Endothelial cell of umbilical vein (primary cell): ENCODE measurements at regions not wholly inside any gene's neighbourhood (a gene's known extent, or its start where the extent isn't known, plus 50 kb on each side); places are given as distances from the start of the nearest gene placed in this dataset.

Experiments
- CTCF ChIP-seq, 2 donors: IDR thresholded peaks; 1 replicate in 1 of 2; 2 replicates in 1 of 2; pipeline ENCODE4 v1.5.1; 2011; ENCODE audit warnings: low read length in 2 of 2, mild to moderate bottlenecking in 2 of 2, moderate library complexity in 2 of 2, control low read depth in 1 of 2, inconsistent platforms in 1 of 2, low read depth in 1 of 2; ENCODE audit not compliant: insufficient read depth in 1 of 2; ENCODE audit errors: extremely low read depth in 1 of 2
- EZH2 ChIP-seq: IDR thresholded peaks from 2 replicates; pipeline ENCODE4 v1.6.1; 2012; ENCODE audit warnings: borderline replicate concordance, low read depth, mild to moderate bottlenecking, moderate library complexity, low read length, inconsistent platforms; ENCODE audit not compliant: severe bottlenecking
- GATA2 ChIP-seq: IDR thresholded peaks from 2 replicates; pipeline ENCODE4 v1.7.0; 2011; ENCODE audit warnings: low read depth, mild to moderate bottlenecking, moderate library complexity, mixed read lengths, low read length; ENCODE audit not compliant: insufficient read length, insufficient read depth
- JUN ChIP-seq: IDR thresholded peaks from 2 replicates; pipeline ENCODE4 v1.6.1; 2011; ENCODE audit warnings: borderline replicate concordance, low read depth; ENCODE audit not compliant: insufficient read length, insufficient read depth
- MAX ChIP-seq: IDR thresholded peaks from 2 replicates; pipeline ENCODE4 v1.6.1; 2011; ENCODE audit not compliant: insufficient read depth, insufficient read length
- POLR2A ChIP-seq: IDR thresholded peaks from 2 replicates; pipeline ENCODE4 v1.6.1; 2012; ENCODE audit warnings: low read depth, mild to moderate bottlenecking, control low read depth, low read length
- POLR2AphosphoS5 ChIP-seq: IDR thresholded peaks from 2 replicates; pipeline ENCODE4 v1.6.1; 2012; ENCODE audit warnings: low read depth, mild to moderate bottlenecking, control low read depth, low read length, moderate library complexity; ENCODE audit not compliant: insufficient read depth

DNA sequence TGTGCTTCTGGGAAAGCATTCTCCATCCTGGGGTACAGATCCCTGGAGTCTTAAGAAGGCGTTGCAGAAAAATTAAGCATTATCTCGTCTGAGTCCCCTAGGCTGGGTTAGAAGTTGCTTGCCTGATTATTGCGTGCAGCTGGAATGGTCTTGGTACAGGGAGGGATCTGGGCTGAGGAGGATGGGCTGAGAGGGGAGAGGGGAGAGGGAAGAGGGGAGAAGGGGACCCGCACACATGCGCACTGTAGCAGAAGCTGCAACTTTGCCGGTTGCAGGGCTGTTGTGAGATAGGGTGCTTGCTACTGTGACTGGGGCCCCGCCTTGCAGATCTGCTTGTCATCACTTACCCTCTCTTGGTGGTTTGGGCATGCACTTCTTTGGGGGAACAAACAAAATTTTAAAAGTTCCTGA, 316.8 kb downstream of the DLEU7 start:
- TF ChIP-seq CTCF (IDR thresholded peaks at IDR 0.05; ENCODE audit: extremely low read depth in 1 of 2, insufficient read depth in 1 of 2, low read depth in 1 of 2, low read length in 2 of 2) (no peak), POLR2A (no peak), JUN (no peak), EZH2 (no peak), MAX (no peak), POLR2AphosphoS5 (no peak), GATA2 (no peak)
